ENCODE measurements at regions not wholly inside any gene's neighbourhood (a gene's known extent, or its start where the extent isn't known, plus 50 kb on each side); places are given as distances from the start of the nearest gene placed in this dataset.

GRCh38 chrX:16042980-16043379 lies 80.4 kb upstream of the GRPR start:
- TF ChIP-seq SUZ12 (IDR thresholded peaks at IDR 0.05; ENCODE audit: extremely low read depth, insufficient read depth, insufficient read length) (no peak), YY1 (IDR thresholded peaks at IDR 0.05; ENCODE audit: insufficient read depth, insufficient read length) (no peak)
